GM18505 (cell line): ENCODE measurements at regions not wholly inside any gene's neighbourhood (a gene's known extent, or its start where the extent isn't known, plus 50 kb on each side); places are given as distances from the start of the nearest gene placed in this dataset.

Experiments used
- ATAC-seq: cut with Tn5 transposase; IDR thresholded peaks from one replicate; pipeline ENCODE4 v1.9.1; 2021; ENCODE audit not compliant: unreplicated experiment
- POLR2A ChIP-seq: IDR thresholded peaks from 4 replicates; pipeline ENCODE4 v1.6.1; 2011; ENCODE audit warnings: borderline replicate concordance; ENCODE audit not compliant: insufficient read depth, insufficient read length; ENCODE audit errors: extremely low read depth

- no peak for TF ChIP-seq POLR2A
- ATAC-seq: no peak
These were observed 202.6 kb upstream of the ID2 start for GRCh38 chr2:8479298-8479697.

GRCh38 chr2:8480915-8481314 lies 200.9 kb upstream of the ID2 start:
- no peak for ATAC-seq
- TF ChIP-seq POLR2A: no peak

GRCh38 chr2:8481463-8482009 lies 200.3 kb upstream of the ID2 start:
- peak; percentile 42 for ATAC-seq
- TF ChIP-seq POLR2A: no peak

GRCh38 chr2:8482432-8482831 lies 199.4 kb upstream of the ID2 start:
- ATAC-seq: no peak

GRCh38 chr2:8484502-8485283 lies 197.2 kb upstream of the ID2 start:
- TF ChIP-seq POLR2A: no peak
- ATAC-seq: no peak

More at GRCh38 chr2:8482432-8482831, 199.4 kb upstream of the ID2 start:
- TF ChIP-seq POLR2A: no peak

GRCh38 chr2:8485736-8486135 lies 196.1 kb upstream of the ID2 start:
- no peak for ATAC-seq

GRCh38 chr2:8486141-8486540 lies 195.7 kb upstream of the ID2 start:
- no peak for ATAC-seq
- TF ChIP-seq POLR2A: no peak

More at GRCh38 chr2:8485736-8486135, 196.1 kb upstream of the ID2 start:
- TF ChIP-seq POLR2A: no peak

GRCh38 chr2:8487461-8487932 lies 194.4 kb upstream of the ID2 start:
- no peak for TF ChIP-seq POLR2A
- peak; percentile 24 for ATAC-seq

GRCh38 chr2:8488001-8488738 lies 193.7 kb upstream of the ID2 start:
- no peak for TF ChIP-seq POLR2A

GRCh38 chr2:8489221-8489620 lies 192.6 kb upstream of the ID2 start:
- no peak for TF ChIP-seq POLR2A
- ATAC-seq: no peak

More at GRCh38 chr2:8488001-8488738, 193.7 kb upstream of the ID2 start:
- ATAC-seq: peak; percentile 85

GRCh38 chr2:8489751-8490150 lies 192.1 kb upstream of the ID2 start:
- ATAC-seq: no peak
- TF ChIP-seq POLR2A: no peak

GRCh38 chr2:8490166-8490721 lies 191.6 kb upstream of the ID2 start:
- TF ChIP-seq POLR2A: no peak

GRCh38 chr2:8491296-8492027 lies 190.4 kb upstream of the ID2 start:
- no peak for ATAC-seq
- TF ChIP-seq POLR2A: no peak

More at GRCh38 chr2:8490166-8490721, 191.6 kb upstream of the ID2 start:
- no peak for ATAC-seq
